HepG2 (cell line): ENCODE measurements at regions not wholly inside any gene's neighbourhood (a gene's known extent, or its start where the extent isn't known, plus 50 kb on each side); places are given as distances from the start of the nearest gene placed in this dataset.

Experiments used
- DMAP1 ChIP-seq: IDR thresholded peaks from 2 replicates; pipeline ENCODE4 v1.6.1; 2016
- DPF2 ChIP-seq: sonication (generic); formaldehyde crosslinking; IDR thresholded peaks from 2 replicates; pipeline ENCODE4 v1.4.0; 2020; ENCODE audit warnings: mild to moderate bottlenecking, low read depth, missing genetic modification reagents, borderline replicate concordance
- ELF4 ChIP-seq: sonication (generic); formaldehyde crosslinking; IDR thresholded peaks from 2 replicates; pipeline ENCODE4 v1.5.0; 2020; ENCODE audit warnings: missing genetic modification reagents, mild to moderate bottlenecking, moderate library complexity, borderline replicate concordance
- EZH2 ChIP-seq: conservative IDR thresholded peaks from 2 replicates; pipeline ENCODE4 v1.6.1; 2012; ENCODE audit warnings: mild to moderate bottlenecking, low read depth, low read length, moderate library complexity
- FOXA1 ChIP-seq, 2 experiments: fragments of 450-650 bp in 1 of 2; sonication (generic) in 1 of 2; formaldehyde crosslinking in 1 of 2; IDR thresholded peaks; 2 replicates each; pipeline versions ENCODE4 v1.4.0 to v1.6.1; 2016 to 2020; ENCODE audit warnings: missing genetic modification reagents in 1 of 2
- HMG20A ChIP-seq: IDR thresholded peaks from 2 replicates; pipeline ENCODE4 v1.6.1; 2016; ENCODE audit warnings: borderline replicate concordance
- ISL2 ChIP-seq: sonication (generic); formaldehyde crosslinking; IDR thresholded peaks from 2 replicates; pipeline ENCODE4 v1.5.0; 2020; ENCODE audit warnings: missing genetic modification reagents
- LCORL ChIP-seq, 2 experiments: fragments of 450-650 bp in 1 of 2; sonication (generic) in 1 of 2; formaldehyde crosslinking in 1 of 2; IDR thresholded peaks; 2 replicates each; pipeline versions ENCODE4 v1.5.0 to v1.6.1; 2017 to 2020; ENCODE audit warnings: antibody characterized with exemption in 1 of 2, missing genetic modification reagents in 1 of 2
- MIER2 ChIP-seq: IDR thresholded peaks from 2 replicates; pipeline ENCODE4 v1.6.1; 2016; ENCODE audit warnings: missing biosample characterization, missing genetic modification reagents
- NONO ChIP-seq, 2 experiments: fragments of 450-650 bp in 1 of 2; sonication (generic) in 1 of 2; formaldehyde crosslinking in 1 of 2; IDR thresholded peaks in 1 of 2; conservative IDR thresholded peaks in 1 of 2; 2 replicates each; pipeline versions ENCODE4 v1.6.1 to v1.8.0; 2017 to 2022; ENCODE audit warnings: mild to moderate bottlenecking in 1 of 2, missing genetic modification reagents in 1 of 2, moderate library complexity in 1 of 2
- SALL1 ChIP-seq: sonication (generic); formaldehyde crosslinking; IDR thresholded peaks from 2 replicates; pipeline ENCODE4 v1.8.0; 2022; ENCODE audit warnings: mild to moderate bottlenecking, missing genetic modification reagents
- SMAD3 ChIP-seq: sonication (generic); formaldehyde crosslinking; IDR thresholded peaks from 2 replicates; pipeline ENCODE4 v1.4.0; 2020; ENCODE audit warnings: missing genetic modification reagents
- TRIM24 ChIP-seq: sonication (generic); formaldehyde crosslinking; IDR thresholded peaks from 2 replicates; pipeline ENCODE4 v1.8.0; 2022; ENCODE audit warnings: mild to moderate bottlenecking, missing genetic modification reagents
- TSC22D2 ChIP-seq: sonication (generic); formaldehyde crosslinking; IDR thresholded peaks from 2 replicates; pipeline ENCODE4 v1.5.1; 2020; ENCODE audit warnings: missing genetic modification reagents, mild to moderate bottlenecking, borderline replicate concordance
- ZC3H13 ChIP-seq: sonication (generic); formaldehyde crosslinking; IDR thresholded peaks from 2 replicates; pipeline ENCODE4 v1.8.1; 2023; ENCODE audit warnings: mild to moderate bottlenecking, missing genetic modification reagents, moderate library complexity
- ZFP36 ChIP-seq: fragments of 150-350 bp; IDR thresholded peaks from 2 replicates; pipeline ENCODE4 v1.6.1; 2018; ENCODE audit warnings: borderline replicate concordance, low read length, low read depth; ENCODE audit not compliant: partially characterized antibody
- ZMYM4 ChIP-seq: sonication (generic); formaldehyde crosslinking; IDR thresholded peaks from 2 replicates; pipeline ENCODE4 v1.8.1; 2023; ENCODE audit warnings: mild to moderate bottlenecking, missing genetic modification reagents
- ZNF207 ChIP-seq: fragments of 450-650 bp; IDR thresholded peaks from 2 replicates; pipeline ENCODE4 v1.6.1; 2016; ENCODE audit warnings: antibody characterized with exemption, borderline replicate concordance
- ZNF24 ChIP-seq: fragments of 450-650 bp; IDR thresholded peaks from 2 replicates; pipeline ENCODE4 v1.6.1; 2017; ENCODE audit warnings: antibody characterized with exemption, mild to moderate bottlenecking
- ZNF501 ChIP-seq: sonication (generic); formaldehyde crosslinking; IDR thresholded peaks from 2 replicates; pipeline ENCODE4 v1.5.1; 2020; ENCODE audit warnings: mild to moderate bottlenecking, moderate library complexity, missing genetic modification reagents
- ZNF605 ChIP-seq: sonication (generic); formaldehyde crosslinking; IDR thresholded peaks from 2 replicates; pipeline ENCODE4 v1.8.0; 2022; ENCODE audit warnings: mild to moderate bottlenecking, missing genetic modification reagents
- ZNF670 ChIP-seq: sonication (generic); formaldehyde crosslinking; IDR thresholded peaks from 2 replicates; pipeline ENCODE4 v1.8.0; 2022; ENCODE audit warnings: mild to moderate bottlenecking, missing genetic modification reagents, borderline replicate concordance
- ZSCAN9 ChIP-seq: IDR thresholded peaks from 2 replicates; pipeline ENCODE4 v1.6.1; 2016; ENCODE audit warnings: borderline replicate concordance
- TF ChIP-seq, protein P1 (sequence below): sonication (generic); formaldehyde crosslinking; IDR thresholded peaks from 2 replicates; pipeline ENCODE4; 2020; ENCODE audit warnings: missing genetic modification reagents, mild to moderate bottlenecking, borderline replicate concordance
- TF ChIP-seq, protein P2 (sequence below): sonication (generic); formaldehyde crosslinking; IDR thresholded peaks from 2 replicates; pipeline ENCODE4 v1.4.0; 2020; ENCODE audit warnings: low read depth, mild to moderate bottlenecking, missing genetic modification reagents
- TF ChIP-seq, protein P3 (sequence below): sonication (generic); formaldehyde crosslinking; IDR thresholded peaks from 2 replicates; pipeline ENCODE4 v1.5.0; 2020; ENCODE audit warnings: missing genetic modification reagents, mild to moderate bottlenecking, borderline replicate concordance

DNA sequence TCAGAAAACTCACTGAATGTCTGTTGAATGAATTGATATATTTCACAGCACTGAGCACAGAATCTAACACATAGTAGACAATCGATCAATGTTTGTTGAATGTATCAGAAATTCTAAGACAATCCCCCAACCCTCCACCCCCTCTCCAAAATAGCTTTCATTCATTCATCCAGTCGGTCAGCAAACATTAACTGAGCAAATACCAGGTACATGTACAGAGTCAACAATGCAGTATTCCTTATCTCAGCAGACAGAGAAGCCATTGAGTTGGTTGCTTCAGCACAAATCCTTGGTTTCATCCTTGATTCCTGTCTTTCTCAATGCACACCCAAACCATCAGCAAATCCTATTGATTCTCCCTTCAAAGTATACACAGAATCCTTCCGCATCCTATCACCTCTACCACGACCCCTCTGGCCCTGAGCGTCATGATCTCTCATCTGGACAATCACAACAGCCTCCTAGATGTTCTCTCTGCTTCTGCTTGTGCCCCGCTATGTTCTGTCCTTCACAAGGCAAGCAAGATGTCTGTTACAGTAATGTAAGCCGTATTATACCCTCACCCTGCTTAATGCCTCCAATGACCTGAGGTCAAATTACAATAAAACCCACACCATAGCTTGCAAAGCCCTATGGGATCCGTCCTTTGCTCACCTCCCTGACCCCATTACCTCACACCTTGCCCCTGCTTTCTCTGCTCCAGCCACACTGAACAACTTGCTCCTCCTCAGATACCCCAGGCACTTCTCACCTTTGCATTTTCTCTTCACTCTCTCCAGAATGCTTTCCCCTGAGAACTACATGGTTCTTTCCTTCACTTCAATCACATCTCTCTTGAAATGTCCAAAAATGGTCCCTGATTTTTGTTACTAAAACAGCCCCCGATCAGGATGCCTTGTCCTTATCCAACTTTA is 738.1 kb upstream of the TBX3 start (continued):
- TF ChIP-seq, protein P1, sequence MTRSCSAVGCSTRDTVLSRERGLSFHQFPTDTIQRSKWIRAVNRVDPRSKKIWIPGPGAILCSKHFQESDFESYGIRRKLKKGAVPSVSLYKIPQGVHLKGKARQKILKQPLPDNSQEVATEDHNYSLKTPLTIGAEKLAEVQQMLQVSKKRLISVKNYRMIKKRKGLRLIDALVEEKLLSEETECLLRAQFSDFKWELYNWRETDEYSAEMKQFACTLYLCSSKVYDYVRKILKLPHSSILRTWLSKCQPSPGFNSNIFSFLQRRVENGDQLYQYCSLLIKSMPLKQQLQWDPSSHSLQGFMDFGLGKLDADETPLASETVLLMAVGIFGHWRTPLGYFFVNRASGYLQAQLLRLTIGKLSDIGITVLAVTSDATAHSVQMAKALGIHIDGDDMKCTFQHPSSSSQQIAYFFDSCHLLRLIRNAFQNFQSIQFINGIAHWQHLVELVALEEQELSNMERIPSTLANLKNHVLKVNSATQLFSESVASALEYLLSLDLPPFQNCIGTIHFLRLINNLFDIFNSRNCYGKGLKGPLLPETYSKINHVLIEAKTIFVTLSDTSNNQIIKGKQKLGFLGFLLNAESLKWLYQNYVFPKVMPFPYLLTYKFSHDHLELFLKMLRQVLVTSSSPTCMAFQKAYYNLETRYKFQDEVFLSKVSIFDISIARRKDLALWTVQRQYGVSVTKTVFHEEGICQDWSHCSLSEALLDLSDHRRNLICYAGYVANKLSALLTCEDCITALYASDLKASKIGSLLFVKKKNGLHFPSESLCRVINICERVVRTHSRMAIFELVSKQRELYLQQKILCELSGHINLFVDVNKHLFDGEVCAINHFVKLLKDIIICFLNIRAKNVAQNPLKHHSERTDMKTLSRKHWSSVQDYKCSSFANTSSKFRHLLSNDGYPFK (CRISPR knock-in tag): no peak
- TF ChIP-seq SMAD3 (CRISPR knock-in tag): peak; percentile 92
- TF ChIP-seq HMG20A: peak; percentile 91
- TF ChIP-seq ZMYM4: peak; percentile 76
- TF ChIP-seq ZNF207: no peak
- TF ChIP-seq TRIM24 (CRISPR knock-in tag): no peak
- TF ChIP-seq TSC22D2 (CRISPR knock-in tag): peak; percentile 18; the same call in 1 of the 2 replicates
- peak; percentile 93 for TF ChIP-seq FOXA1 (IDR thresholded peaks at IDR 0.05)
- TF ChIP-seq FOXA1 (CRISPR knock-in tag; IDR thresholded peaks at IDR 0.05): peak; percentile 97
- TF ChIP-seq NONO (IDR thresholded peaks at IDR 0.05): no peak
- TF ChIP-seq NONO (CRISPR knock-in tag; conservative IDR thresholded peaks at IDR 0.05): peak; percentile 68; the same call in 1 of the 2 replicates
- TF ChIP-seq LCORL (IDR thresholded peaks at IDR 0.05): peak; percentile 61
- peak; percentile 66; the same call in 1 of the 2 replicates for TF ChIP-seq LCORL (CRISPR knock-in tag; IDR thresholded peaks at IDR 0.05)
- peak; percentile 45; the same call in 1 of the 2 replicates for TF ChIP-seq MIER2 (CRISPR knock-in tag)
- no peak for TF ChIP-seq ZNF605 (CRISPR knock-in tag)
- peak; percentile 79; the same call in 1 of the 2 replicates for TF ChIP-seq ELF4 (CRISPR knock-in tag)
- peak; percentile 99 for TF ChIP-seq ISL2 (CRISPR knock-in tag)
- peak; percentile 95 for TF ChIP-seq DPF2 (CRISPR knock-in tag)
- no peak for TF ChIP-seq ZNF670 (CRISPR knock-in tag)
- no peak for TF ChIP-seq ZC3H13 (CRISPR knock-in tag)
- TF ChIP-seq ZSCAN9 (CRISPR knock-in tag): peak; percentile 51; the same call in 1 of the 2 replicates
- TF ChIP-seq ZNF501 (CRISPR knock-in tag): no peak
- peak; percentile 91 for TF ChIP-seq ZNF24
- peak; percentile 36; the same call in 1 of the 2 replicates for TF ChIP-seq DMAP1
- peak; percentile 87 for TF ChIP-seq SALL1 (CRISPR knock-in tag)
- TF ChIP-seq, protein P2, sequence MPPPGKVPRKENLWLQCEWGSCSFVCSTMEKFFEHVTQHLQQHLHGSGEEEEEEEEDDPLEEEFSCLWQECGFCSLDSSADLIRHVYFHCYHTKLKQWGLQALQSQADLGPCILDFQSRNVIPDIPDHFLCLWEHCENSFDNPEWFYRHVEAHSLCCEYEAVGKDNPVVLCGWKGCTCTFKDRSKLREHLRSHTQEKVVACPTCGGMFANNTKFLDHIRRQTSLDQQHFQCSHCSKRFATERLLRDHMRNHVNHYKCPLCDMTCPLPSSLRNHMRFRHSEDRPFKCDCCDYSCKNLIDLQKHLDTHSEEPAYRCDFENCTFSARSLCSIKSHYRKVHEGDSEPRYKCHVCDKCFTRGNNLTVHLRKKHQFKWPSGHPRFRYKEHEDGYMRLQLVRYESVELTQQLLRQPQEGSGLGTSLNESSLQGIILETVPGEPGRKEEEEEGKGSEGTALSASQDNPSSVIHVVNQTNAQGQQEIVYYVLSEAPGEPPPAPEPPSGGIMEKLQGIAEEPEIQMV (CRISPR knock-in tag): no peak
- no peak for TF ChIP-seq ZFP36
- TF ChIP-seq, protein P3, sequence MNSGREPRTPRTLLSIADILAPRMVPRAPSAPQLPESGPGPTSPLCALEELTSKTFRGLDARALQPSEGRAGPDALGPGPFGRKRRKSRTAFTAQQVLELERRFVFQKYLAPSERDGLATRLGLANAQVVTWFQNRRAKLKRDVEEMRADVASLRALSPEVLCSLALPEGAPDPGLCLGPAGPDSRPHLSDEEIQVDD: no peak
- no peak for TF ChIP-seq EZH2
